Gastrocnemius medialis (tissue), 4 donors: ENCODE measurements at regions not wholly inside any gene's neighbourhood (a gene's known extent, or its start where the extent isn't known, plus 50 kb on each side); places are given as distances from the start of the nearest gene placed in this dataset.

Source experiments
- POLR2A ChIP-seq, 2 donors: fragments of 450-650 bp; IDR thresholded peaks; one replicate each; pipeline ENCODE4 v1.6.1; 2017; ENCODE audit warnings: antibody characterized with exemption in 2 of 2, mild to moderate bottlenecking in 2 of 2, moderate library complexity in 2 of 2
- TF ChIP-seq, protein P1 (sequence below), 5 experiments: fragments of 450-650 bp in 3 of 5; fragments of 200-600 bp in 2 of 5; sonication (generic) in 2 of 5; IDR thresholded peaks in 4 of 5; conservative IDR thresholded peaks in 1 of 5; 1 replicate in 4 of 5; 2 replicates in 1 of 5; pipeline ENCODE4 v1.5.1; 2016 to 2019; ENCODE audit warnings: antibody characterized with exemption in 5 of 5, mild to moderate bottlenecking in 3 of 5, moderate library complexity in 3 of 5

DNA sequence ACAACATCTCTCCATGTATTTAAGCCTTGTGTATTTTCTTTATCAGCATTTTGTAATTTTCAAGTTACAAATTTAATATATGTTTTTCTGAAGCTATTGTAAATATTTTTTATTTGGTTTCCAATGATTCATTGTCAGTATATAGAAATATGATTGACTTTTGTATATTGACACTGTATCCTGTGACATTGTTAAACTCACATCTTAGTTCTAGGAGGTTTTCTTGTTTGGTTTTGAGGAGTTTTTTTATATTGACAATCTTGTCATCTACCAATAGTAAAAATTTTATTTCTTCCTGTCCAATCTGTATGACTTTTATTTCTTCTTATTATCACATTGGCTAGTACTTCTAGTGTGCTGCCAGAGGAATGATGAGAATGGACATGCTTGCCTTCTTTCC lies 393.7 kb downstream of the GPAM start:
- TF ChIP-seq, protein P1, sequence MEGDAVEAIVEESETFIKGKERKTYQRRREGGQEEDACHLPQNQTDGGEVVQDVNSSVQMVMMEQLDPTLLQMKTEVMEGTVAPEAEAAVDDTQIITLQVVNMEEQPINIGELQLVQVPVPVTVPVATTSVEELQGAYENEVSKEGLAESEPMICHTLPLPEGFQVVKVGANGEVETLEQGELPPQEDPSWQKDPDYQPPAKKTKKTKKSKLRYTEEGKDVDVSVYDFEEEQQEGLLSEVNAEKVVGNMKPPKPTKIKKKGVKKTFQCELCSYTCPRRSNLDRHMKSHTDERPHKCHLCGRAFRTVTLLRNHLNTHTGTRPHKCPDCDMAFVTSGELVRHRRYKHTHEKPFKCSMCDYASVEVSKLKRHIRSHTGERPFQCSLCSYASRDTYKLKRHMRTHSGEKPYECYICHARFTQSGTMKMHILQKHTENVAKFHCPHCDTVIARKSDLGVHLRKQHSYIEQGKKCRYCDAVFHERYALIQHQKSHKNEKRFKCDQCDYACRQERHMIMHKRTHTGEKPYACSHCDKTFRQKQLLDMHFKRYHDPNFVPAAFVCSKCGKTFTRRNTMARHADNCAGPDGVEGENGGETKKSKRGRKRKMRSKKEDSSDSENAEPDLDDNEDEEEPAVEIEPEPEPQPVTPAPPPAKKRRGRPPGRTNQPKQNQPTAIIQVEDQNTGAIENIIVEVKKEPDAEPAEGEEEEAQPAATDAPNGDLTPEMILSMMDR (IDR thresholded peaks at IDR 0.05 in 4 of 5, conservative IDR thresholded peaks at IDR 0.05 in 1 of 5), result no peak
- TF ChIP-seq POLR2A (IDR thresholded peaks at IDR 0.05), result no peak
